Ovary (tissue), 3 donors: ENCODE measurements at regions not wholly inside any gene's neighbourhood (a gene's known extent, or its start where the extent isn't known, plus 50 kb on each side); places are given as distances from the start of the nearest gene placed in this dataset.

Experiments used
- CTCF ChIP-seq, 3 donors: fragments of 450-650 bp in 2 of 3; fragments of 200-600 bp in 1 of 3; IDR thresholded peaks; one replicate each; pipeline versions ENCODE4 v1.5.1 to v1.8.0; 2016 to 2022; ENCODE audit warnings: antibody characterized with exemption in 3 of 3, mild to moderate bottlenecking in 1 of 3
- EP300 ChIP-seq: sonication (generic); formaldehyde crosslinking; IDR thresholded peaks from one replicate; pipeline ENCODE4 v1.6.1; 2017; ENCODE audit warnings: antibody characterized with exemption
- donor health status: DM: no; HTN: no; CAD: no.

DNA sequence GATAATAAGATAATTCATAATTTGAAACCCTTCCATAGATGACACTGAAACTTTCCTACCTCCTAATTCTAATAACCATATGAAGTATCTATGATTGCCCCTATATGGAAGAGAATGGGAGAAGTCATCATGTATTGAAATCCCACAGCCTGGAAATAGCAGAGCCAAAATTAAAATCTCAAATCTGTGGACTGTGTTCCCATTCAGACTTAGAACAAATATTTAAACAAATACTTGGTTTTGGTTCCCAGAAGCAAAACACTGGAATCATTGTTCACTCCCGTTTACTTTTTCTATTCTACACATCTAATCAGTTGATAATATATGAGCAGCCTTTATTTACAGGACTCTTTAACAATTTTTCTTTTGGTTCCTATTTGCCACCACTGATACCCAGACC is 92.6 kb upstream of the PTPRD start:
- TF ChIP-seq EP300: no peak
- TF ChIP-seq CTCF (IDR thresholded peaks at IDR 0.05): no peak
